Hepatocyte (in vitro differentiated cells): ENCODE measurements at regions not wholly inside any gene's neighbourhood (a gene's known extent, or its start where the extent isn't known, plus 50 kb on each side); places are given as distances from the start of the nearest gene placed in this dataset.

ENCODE experiments used
- EZH2 ChIP-seq: fragments of 200-600 bp; sonication (generic); IDR thresholded peaks from 2 replicates; pipeline ENCODE4 v1.6.1; 2016; ENCODE audit warnings: antibody characterized with exemption, mild to moderate bottlenecking, borderline replicate concordance
- EZH2phosphoT487 ChIP-seq: fragments of 200-600 bp; sonication (generic); IDR thresholded peaks from one replicate; pipeline ENCODE4 v1.6.1; 2018; ENCODE audit warnings: antibody characterized with exemption, mild to moderate bottlenecking, low read depth, moderate library complexity; ENCODE audit not compliant: unreplicated experiment, severe bottlenecking
- TF ChIP-seq, protein P1 (sequence below): fragments of 200-600 bp; sonication (generic); IDR thresholded peaks from 2 replicates; pipeline ENCODE4 v1.5.1; 2016; ENCODE audit warnings: antibody characterized with exemption, mild to moderate bottlenecking; ENCODE audit not compliant: poor library complexity

DNA sequence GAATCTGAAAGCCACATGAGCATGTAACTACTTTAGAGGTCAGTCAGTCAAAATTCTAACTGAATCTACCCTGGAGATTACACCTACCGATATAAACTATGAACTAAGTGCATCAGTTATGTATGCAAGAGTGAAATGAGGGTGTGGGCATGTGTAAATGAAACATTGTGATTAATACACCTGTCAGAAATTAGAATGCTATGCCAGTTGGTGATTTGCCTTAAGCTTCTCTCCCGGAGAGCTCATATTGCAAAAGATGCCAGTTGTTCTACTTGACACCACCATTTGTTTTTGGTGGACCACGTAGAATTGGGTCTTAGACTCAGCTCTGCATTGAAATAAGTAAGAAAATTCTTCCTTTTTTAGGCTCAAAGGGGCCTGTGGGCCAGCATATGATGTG is 91.0 kb upstream of the KBTBD8 start:
- TF ChIP-seq, protein P1, sequence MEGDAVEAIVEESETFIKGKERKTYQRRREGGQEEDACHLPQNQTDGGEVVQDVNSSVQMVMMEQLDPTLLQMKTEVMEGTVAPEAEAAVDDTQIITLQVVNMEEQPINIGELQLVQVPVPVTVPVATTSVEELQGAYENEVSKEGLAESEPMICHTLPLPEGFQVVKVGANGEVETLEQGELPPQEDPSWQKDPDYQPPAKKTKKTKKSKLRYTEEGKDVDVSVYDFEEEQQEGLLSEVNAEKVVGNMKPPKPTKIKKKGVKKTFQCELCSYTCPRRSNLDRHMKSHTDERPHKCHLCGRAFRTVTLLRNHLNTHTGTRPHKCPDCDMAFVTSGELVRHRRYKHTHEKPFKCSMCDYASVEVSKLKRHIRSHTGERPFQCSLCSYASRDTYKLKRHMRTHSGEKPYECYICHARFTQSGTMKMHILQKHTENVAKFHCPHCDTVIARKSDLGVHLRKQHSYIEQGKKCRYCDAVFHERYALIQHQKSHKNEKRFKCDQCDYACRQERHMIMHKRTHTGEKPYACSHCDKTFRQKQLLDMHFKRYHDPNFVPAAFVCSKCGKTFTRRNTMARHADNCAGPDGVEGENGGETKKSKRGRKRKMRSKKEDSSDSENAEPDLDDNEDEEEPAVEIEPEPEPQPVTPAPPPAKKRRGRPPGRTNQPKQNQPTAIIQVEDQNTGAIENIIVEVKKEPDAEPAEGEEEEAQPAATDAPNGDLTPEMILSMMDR = no peak
- TF ChIP-seq EZH2phosphoT487 (no peak), EZH2 (no peak)
